K562 (cell line): ENCODE measurements at regions not wholly inside any gene's neighbourhood (a gene's known extent, or its start where the extent isn't known, plus 50 kb on each side); places are given as distances from the start of the nearest gene placed in this dataset.

ENCODE experiments used
- CREM ChIP-seq: IDR thresholded peaks from 2 replicates; pipeline ENCODE4 v1.6.1; 2014; ENCODE audit warnings: antibody characterized with exemption, low read depth
- FOS ChIP-seq: IDR thresholded peaks from 3 replicates; pipeline ENCODE4 v1.6.1; 2011; ENCODE audit not compliant: insufficient read length; ENCODE audit errors: extremely low read depth
- GABPA ChIP-seq: fragments of 200-800 bp; sonication (Bioruptor generic); conservative IDR thresholded peaks from 2 replicates; pipeline ENCODE4 v1.6.1; 2016; ENCODE audit warnings: low read depth, missing genetic modification characterization, missing compliant biosample characterization
- SMC3 ChIP-seq: conservative IDR thresholded peaks from 2 replicates; pipeline ENCODE4 v1.6.1; 2011; ENCODE audit warnings: low read depth, low read length, improper control_type of control experiment; ENCODE audit not compliant: insufficient read depth

GRCh38 chr6:148169706-148170105, 172.9 kb upstream of the SASH1 start:
- TF ChIP-seq GABPA (tag) (no peak), SMC3 (no peak), CREM (no peak), FOS (no peak)
